ENCODE measurements at regions not wholly inside any gene's neighbourhood (a gene's known extent, or its start where the extent isn't known, plus 50 kb on each side); places are given as distances from the start of the nearest gene placed in this dataset.

- TF ChIP-seq POLR2AphosphoS5 (IDR thresholded peaks at IDR 0.05): no peak
- Histone ChIP-seq H3K36me3 (no peaks in the 10 kb centered on the region), H3K27me3 (replicated peaks; ENCODE audit: insufficient read depth) (no peaks in the 10 kb centered on the region), H3K4me1 (replicated peaks) (no peaks in the 10 kb centered on the region), H3K9me3 (no peaks in the 10 kb centered on the region), H3K4me3 (no peak overlapping the region), H3K27ac (no peak overlapping the region)
- intact Hi-C loops (cut with DNase I): no loop called here
- WGBS: 68% methylated on average over 1 of the region's 1 CpG
- DNase-seq (ENCODE audit: low spot score): no peak
Measured at GRCh38 chr5:104283136-104283535, 720.5 kb upstream of the NUDT12 start.

GRCh38 chr5:104273725-104274124 lies 711.1 kb upstream of the NUDT12 start:
- H3K4me1 ChIP-seq (replicated peaks): no peaks in the 10 kb centered on the region
- H3K9me3 ChIP-seq: no peaks in the 10 kb centered on the region
- H3K36me3 ChIP-seq: no peaks in the 10 kb centered on the region
- no peaks in the 10 kb centered on the region for H3K27me3 ChIP-seq (replicated peaks; ENCODE audit: insufficient read depth)
- H3K27ac ChIP-seq: no peak overlapping the region
- H3K4me3 ChIP-seq: no peak overlapping the region
- intact Hi-C loops (cut with DNase I): no loop called here
- 83% methylated on average over 2 of the region's 2 CpGs for WGBS
- DNase-seq (ENCODE audit: low spot score): no peak
- TF ChIP-seq CTCF (IDR thresholded peaks at IDR 0.05) (no peak), POLR2AphosphoS5 (IDR thresholded peaks at IDR 0.05) (no peak), POLR2A (IDR thresholded peaks at IDR 0.05) (no peak)

- Histone ChIP-seq H3K27me3 (replicated peaks; ENCODE audit: insufficient read depth) (no peaks in the 10 kb centered on the region), H3K36me3 (no peaks in the 10 kb centered on the region), H3K4me3 (no peak overlapping the region), H3K4me1 (replicated peaks) (no peaks in the 10 kb centered on the region), H3K9me3 (no peaks in the 10 kb centered on the region), H3K27ac (no peak overlapping the region)
- WGBS: 74% methylated on average over 3 of the region's 3 CpGs
- TF ChIP-seq CTCF (IDR thresholded peaks at IDR 0.05) (no peak), POLR2AphosphoS5 (IDR thresholded peaks at IDR 0.05) (no peak), POLR2A (IDR thresholded peaks at IDR 0.05) (no peak)
- no peak for DNase-seq (ENCODE audit: low spot score)
- intact Hi-C loops (cut with DNase I): no loop called here
Measured at GRCh38 chr5:104267320-104268015, 704.9 kb upstream of the NUDT12 start.

- Histone ChIP-seq H3K36me3 (no peaks in the 10 kb centered on the region), H3K27me3 (replicated peaks; ENCODE audit: insufficient read depth) (no peaks in the 10 kb centered on the region), H3K27ac (no peak overlapping the region), H3K4me1 (replicated peaks) (no peaks in the 10 kb centered on the region), H3K9me3 (no peaks in the 10 kb centered on the region), H3K4me3 (no peak overlapping the region)
- no peak for TF ChIP-seq CTCF (IDR thresholded peaks at IDR 0.05)
- TF ChIP-seq POLR2A (IDR thresholded peaks at IDR 0.05): no peak
- TF ChIP-seq POLR2AphosphoS5 (IDR thresholded peaks at IDR 0.05): no peak
- intact Hi-C loops (cut with DNase I): no loop called here
- WGBS: 74% methylated on average over 1 of the region's 1 CpG
- DNase-seq (ENCODE audit: low spot score): no peak
Measured at GRCh38 chr5:104266161-104266560, 703.6 kb upstream of the NUDT12 start.

GRCh38 chr5:104265531-104266140 lies 703.0 kb upstream of the NUDT12 start:
- no peaks in the 10 kb centered on the region for H3K4me1 ChIP-seq (replicated peaks)
- H3K27ac ChIP-seq: no peak overlapping the region
- H3K4me3 ChIP-seq: no peak overlapping the region
- no peaks in the 10 kb centered on the region for H3K9me3 ChIP-seq
- intact Hi-C loops (cut with DNase I): no loop called here
- TF ChIP-seq POLR2A (IDR thresholded peaks at IDR 0.05): no peak
- DNase-seq (ENCODE audit: low spot score): no peak
- H3K27me3 ChIP-seq (replicated peaks; ENCODE audit: insufficient read depth): no peaks in the 10 kb centered on the region
- WGBS: 84% methylated on average over 1 of the region's 1 CpG
- H3K36me3 ChIP-seq: no peaks in the 10 kb centered on the region

GRCh38 chr5:104247260-104247659 lies 684.7 kb upstream of the NUDT12 start:
- Histone ChIP-seq H3K9me3 (no peaks in the 10 kb centered on the region), H3K27me3 (replicated peaks; ENCODE audit: insufficient read depth) (no peaks in the 10 kb centered on the region), H3K4me1 (replicated peaks) (no peaks in the 10 kb centered on the region), H3K27ac (no peak overlapping the region), H3K36me3 (no peaks in the 10 kb centered on the region), H3K4me3 (no peak overlapping the region)
- TF ChIP-seq POLR2A (IDR thresholded peaks at IDR 0.05): no peak
- TF ChIP-seq POLR2AphosphoS5 (IDR thresholded peaks at IDR 0.05): no peak
- TF ChIP-seq CTCF (IDR thresholded peaks at IDR 0.05): no peak
- no peak for DNase-seq (ENCODE audit: low spot score)
- 63% methylated on average over 3 of the region's 3 CpGs for WGBS
- intact Hi-C loops (cut with DNase I): no loop called here
